KMS-11 (cell line): ENCODE measurements at regions not wholly inside any gene's neighbourhood (a gene's known extent, or its start where the extent isn't known, plus 50 kb on each side); places are given as distances from the start of the nearest gene placed in this dataset.

Experiments used
- H2AFZ ChIP-seq: fragments of 200-600 bp; sonication (generic); 2 replicates; pipeline ENCODE4 v1.6.1; 2016; ENCODE audit warnings: antibody characterized with exemption, mixed run types, low read depth
- H3K27ac ChIP-seq: fragments of 200-600 bp; sonication (generic); 2 replicates; pipeline ENCODE4 v1.6.1; 2016; ENCODE audit warnings: mild to moderate bottlenecking, mixed run types
- H3K27me3 ChIP-seq: fragments of 200-600 bp; sonication (generic); 2 replicates; pipeline ENCODE4 v1.6.1; 2017; ENCODE audit warnings: mild to moderate bottlenecking, low read depth, mixed run types, moderate library complexity; ENCODE audit not compliant: insufficient read depth
- H3K36me3 ChIP-seq: fragments of 200-600 bp; sonication (generic); 2 replicates; pipeline ENCODE4 v1.6.1; 2017; ENCODE audit warnings: mild to moderate bottlenecking, mixed run types; ENCODE audit not compliant: insufficient read depth
- H3K4me1 ChIP-seq: fragments of 200-600 bp; sonication (generic); 2 replicates; pipeline ENCODE4 v1.6.1; 2016; ENCODE audit warnings: mild to moderate bottlenecking, low read depth, mixed run types; ENCODE audit not compliant: poor library complexity, severe bottlenecking
- H3K4me2 ChIP-seq: fragments of 200-600 bp; sonication (generic); 2 replicates; pipeline ENCODE4 v1.7.0; 2016; ENCODE audit warnings: mild to moderate bottlenecking, mixed run types
- H3K4me3 ChIP-seq: fragments of 200-600 bp; sonication (generic); IDR thresholded peaks from 2 replicates; pipeline ENCODE4 v1.6.1; 2017; ENCODE audit warnings: low read depth, low read length, mixed read lengths; ENCODE audit not compliant: insufficient read depth
- H3K79me2 ChIP-seq: fragments of 200-600 bp; sonication (generic); 2 replicates; pipeline ENCODE4 v1.6.1; 2016; ENCODE audit warnings: low read depth, mixed run types; ENCODE audit not compliant: insufficient read depth
- H3K9ac ChIP-seq: fragments of 200-600 bp; sonication (generic); 2 replicates; pipeline ENCODE4 v1.6.1; 2016; ENCODE audit warnings: mild to moderate bottlenecking, mixed run types
- H4K20me1 ChIP-seq: fragments of 200-600 bp; sonication (generic); 2 replicates; pipeline ENCODE4 v1.6.1; 2016; ENCODE audit warnings: mild to moderate bottlenecking, mixed run types; ENCODE audit not compliant: insufficient read depth
- TF ChIP-seq, protein P1 (sequence below): fragments of 200-600 bp; sonication (generic); conservative IDR thresholded peaks from 2 replicates; pipeline ENCODE4 v1.6.1; 2017; ENCODE audit warnings: low read depth, mild to moderate bottlenecking, antibody characterized with exemption, low read length, moderate library complexity, mixed read lengths

DNA sequence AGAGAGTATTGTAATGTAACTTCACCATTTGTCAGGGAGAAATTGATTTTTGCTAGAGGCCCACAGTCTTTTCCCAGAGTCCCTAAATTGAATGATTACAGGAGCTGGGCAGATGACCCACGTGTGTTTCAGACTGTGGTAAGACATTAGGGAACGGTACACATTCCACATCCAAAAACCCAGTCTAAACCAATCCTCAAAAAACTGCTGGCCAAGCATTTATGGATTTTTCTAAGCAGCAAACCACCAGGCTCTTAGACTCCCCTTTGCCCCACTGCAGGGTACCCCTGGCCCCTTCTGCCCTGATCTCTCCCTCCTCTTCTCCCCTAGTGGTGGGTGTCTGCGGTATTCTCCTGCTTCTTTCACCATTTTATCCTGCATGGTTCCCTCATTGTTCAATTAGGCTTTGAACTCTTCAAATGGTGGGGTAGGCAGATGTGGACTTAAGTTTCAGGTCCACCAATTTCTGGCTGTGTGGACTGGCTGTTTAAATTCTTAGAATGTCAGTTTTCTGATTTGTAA lies 135.5 kb upstream of the SORCS3 start:
- no peak overlapping the region for H3K9ac ChIP-seq
- TF ChIP-seq, protein P1, sequence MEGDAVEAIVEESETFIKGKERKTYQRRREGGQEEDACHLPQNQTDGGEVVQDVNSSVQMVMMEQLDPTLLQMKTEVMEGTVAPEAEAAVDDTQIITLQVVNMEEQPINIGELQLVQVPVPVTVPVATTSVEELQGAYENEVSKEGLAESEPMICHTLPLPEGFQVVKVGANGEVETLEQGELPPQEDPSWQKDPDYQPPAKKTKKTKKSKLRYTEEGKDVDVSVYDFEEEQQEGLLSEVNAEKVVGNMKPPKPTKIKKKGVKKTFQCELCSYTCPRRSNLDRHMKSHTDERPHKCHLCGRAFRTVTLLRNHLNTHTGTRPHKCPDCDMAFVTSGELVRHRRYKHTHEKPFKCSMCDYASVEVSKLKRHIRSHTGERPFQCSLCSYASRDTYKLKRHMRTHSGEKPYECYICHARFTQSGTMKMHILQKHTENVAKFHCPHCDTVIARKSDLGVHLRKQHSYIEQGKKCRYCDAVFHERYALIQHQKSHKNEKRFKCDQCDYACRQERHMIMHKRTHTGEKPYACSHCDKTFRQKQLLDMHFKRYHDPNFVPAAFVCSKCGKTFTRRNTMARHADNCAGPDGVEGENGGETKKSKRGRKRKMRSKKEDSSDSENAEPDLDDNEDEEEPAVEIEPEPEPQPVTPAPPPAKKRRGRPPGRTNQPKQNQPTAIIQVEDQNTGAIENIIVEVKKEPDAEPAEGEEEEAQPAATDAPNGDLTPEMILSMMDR, result no peak
- no peaks in the 10 kb centered on the region for H3K27me3 ChIP-seq

DNA sequence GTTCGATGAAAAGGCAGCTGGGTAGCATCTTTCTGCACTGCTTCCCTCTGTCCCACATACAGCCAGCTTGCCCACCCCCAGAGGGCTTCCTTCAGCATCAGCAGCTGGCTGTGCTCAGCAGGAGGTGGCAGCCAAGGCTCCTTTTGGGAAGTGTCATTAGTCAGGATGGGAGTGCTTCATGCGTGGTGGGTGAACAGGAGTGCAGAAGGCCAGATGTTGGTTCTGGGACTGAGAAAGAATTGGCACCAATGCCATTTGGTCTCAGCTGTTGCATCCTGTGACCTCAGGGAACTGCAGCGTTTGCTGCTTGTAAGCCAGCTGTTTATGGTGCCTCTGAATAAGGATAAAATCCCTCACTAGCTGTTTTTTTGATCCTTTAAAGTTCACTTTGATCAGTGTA lies 131.1 kb upstream of the SORCS3 start:
- no peak overlapping the region for H3K27ac ChIP-seq
- H3K9ac ChIP-seq, result no peak overlapping the region
- H3K36me3 ChIP-seq, result no peaks in the 10 kb centered on the region
- H3K4me3 ChIP-seq, result no peak overlapping the region
- no peaks in the 10 kb centered on the region for H3K27me3 ChIP-seq
- no peaks in the 10 kb centered on the region for H4K20me1 ChIP-seq
- H3K79me2 ChIP-seq, result no peaks in the 10 kb centered on the region
- H3K4me2 ChIP-seq, result no peak overlapping the region
- TF ChIP-seq, protein P1, result no peak
- no peaks in the 10 kb centered on the region for H3K4me1 ChIP-seq
- no peak overlapping the region for H2AFZ ChIP-seq

More for the DNA sequence above, 135.5 kb upstream of the SORCS3 start:
- H3K4me1 ChIP-seq, result no peaks in the 10 kb centered on the region
- H3K36me3 ChIP-seq, result no peaks in the 10 kb centered on the region
- H3K4me2 ChIP-seq, result no peak overlapping the region
- H3K79me2 ChIP-seq, result no peaks in the 10 kb centered on the region
- no peaks in the 10 kb centered on the region for H4K20me1 ChIP-seq
- H2AFZ ChIP-seq, result no peak overlapping the region
- H3K27ac ChIP-seq, result no peak overlapping the region
- H3K4me3 ChIP-seq, result no peak overlapping the region

DNA sequence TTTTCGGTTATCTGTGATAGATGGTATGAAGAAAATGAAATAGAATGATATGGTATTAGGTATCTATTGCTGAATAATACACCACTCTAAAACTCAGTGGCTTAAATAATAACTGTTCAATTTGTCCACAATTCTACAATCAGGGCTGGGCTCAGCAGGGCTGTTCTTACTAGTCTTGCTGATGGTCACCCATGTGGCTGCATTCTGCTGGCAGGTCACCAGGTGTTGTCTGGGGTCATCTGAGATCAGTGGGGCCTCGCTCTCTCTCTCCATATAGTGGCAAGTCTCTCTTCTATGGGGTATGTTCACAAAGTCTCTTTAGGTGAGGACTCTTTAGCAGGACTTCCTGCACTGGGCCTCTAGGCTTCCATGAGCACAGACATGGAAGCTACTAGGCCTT lies 130.4 kb upstream of the SORCS3 start:
- no peaks in the 10 kb centered on the region for H4K20me1 ChIP-seq
- H3K27ac ChIP-seq, result no peak overlapping the region
- H2AFZ ChIP-seq, result no peak overlapping the region
- H3K36me3 ChIP-seq, result no peaks in the 10 kb centered on the region
- no peak overlapping the region for H3K4me2 ChIP-seq
- H3K4me3 ChIP-seq, result no peak overlapping the region
- H3K79me2 ChIP-seq, result no peaks in the 10 kb centered on the region
- no peak overlapping the region for H3K9ac ChIP-seq
- no peaks in the 10 kb centered on the region for H3K27me3 ChIP-seq
- no peaks in the 10 kb centered on the region for H3K4me1 ChIP-seq
- TF ChIP-seq, protein P1, result no peak

DNA sequence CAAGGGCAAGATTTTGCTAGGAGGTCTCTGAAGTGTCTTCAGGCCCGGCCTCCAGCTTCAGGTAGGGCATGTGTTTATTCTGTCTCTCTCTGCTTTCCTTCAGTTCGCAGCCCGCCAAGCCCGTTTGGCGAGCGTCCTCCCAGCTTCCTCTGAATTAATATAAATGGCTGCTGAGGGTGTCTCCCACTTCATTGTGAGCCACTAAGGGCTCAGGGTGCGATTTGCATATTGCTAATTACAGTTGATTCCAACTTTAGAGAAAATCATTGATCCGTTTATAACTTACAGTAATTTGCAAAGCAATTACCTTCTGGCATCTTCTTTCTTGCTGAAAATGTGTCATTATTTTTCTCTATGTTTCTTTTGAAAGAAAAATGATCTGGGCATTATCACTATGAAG lies 128.3 kb upstream of the SORCS3 start:
- Histone ChIP-seq H4K20me1 (no peaks in the 10 kb centered on the region), H3K36me3 (no peaks in the 10 kb centered on the region), H3K27ac (no peak overlapping the region), H3K27me3 (no peaks in the 10 kb centered on the region), H2AFZ (no peak overlapping the region), H3K4me2 (no peak overlapping the region), H3K4me3 (no peak overlapping the region), H3K9ac (no peak overlapping the region), H3K79me2 (no peaks in the 10 kb centered on the region), H3K4me1 (no peaks in the 10 kb centered on the region)
- TF ChIP-seq, protein P1, result no peak
